RWPE1 (cell line): ENCODE measurements at regions not wholly inside any gene's neighbourhood (a gene's known extent, or its start where the extent isn't known, plus 50 kb on each side); places are given as distances from the start of the nearest gene placed in this dataset.

ENCODE experiments used
- CTCF ChIA-PET: fragments of 350-600 bp; sonication (Branson Sonifier 250); formaldehyde crosslinking; extraction: SDS; loops from one replicate; lab custom pipeline; 2021; lab: Yijun Ruan, JAX
- POLR2A ChIA-PET: fragments of 400-600 bp; formaldehyde crosslinking; extraction: SDS; loops from one replicate; lab custom pipeline; 2020; ENCODE audit warnings: antibody characterized with exemption; ENCODE audit not compliant: low non-redundant PET; lab: Yijun Ruan, JAX
- DNase-seq: peaks from one replicate; pipeline ENCODE4 v3.0.0; 2012; ENCODE audit warnings: low spot score
- H3K27ac ChIP-seq: fragments of 450-650 bp; 2 replicates; pipeline ENCODE4 v1.5.1; 2017
- CTCF ChIP-seq: fragments of 450-650 bp; conservative IDR thresholded peaks from 2 replicates; pipeline ENCODE4 v1.5.1; 2017; ENCODE audit warnings: low read depth, mild to moderate bottlenecking

- no peak for DNase-seq
- no peak for TF ChIP-seq CTCF
- POLR2A ChIA-PET: no interaction called here
- H3K27ac ChIP-seq: no peak overlapping the region
- CTCF ChIA-PET: no interaction called here
These were observed 86.2 kb upstream of the NCAM1 start for GRCh38 chr11:112874980-112875379.

- ChIA-PET POLR2A (no interaction called here), CTCF (no interaction called here)
- no peak for TF ChIP-seq CTCF
- H3K27ac ChIP-seq: no peak overlapping the region
- DNase-seq: no peak
These were observed 83.6 kb upstream of the NCAM1 start for GRCh38 chr11:112877581-112877980.

GRCh38 chr11:112878033-112878601, 83.1 kb upstream of the NCAM1 start:
- no peak for DNase-seq
- no peak for TF ChIP-seq CTCF
- ChIA-PET POLR2A (no interaction called here), CTCF (no interaction called here)
- H3K27ac ChIP-seq: no peak overlapping the region

- ChIA-PET CTCF (interaction anchor here (0.6 kb wide), 1 partner anchor 114 kb away, joined by 3 read pairs; no protein-coding TSS in a partner anchor), POLR2A (no interaction called here)
These were observed 80.7 kb upstream of the NCAM1 start for GRCh38 chr11:112880495-112880894.

GRCh38 chr11:112881461-112881860, 79.8 kb upstream of the NCAM1 start:
- POLR2A ChIA-PET: no interaction called here
- CTCF ChIA-PET: no interaction called here
- no peak for TF ChIP-seq CTCF
- peak overlapping the region; percentile 24 for H3K27ac ChIP-seq
- peak; percentile 86 for DNase-seq

More at GRCh38 chr11:112880495-112880894, 80.7 kb upstream of the NCAM1 start:
- no peak overlapping the region for H3K27ac ChIP-seq
- TF ChIP-seq CTCF: no peak
- no peak for DNase-seq

GRCh38 chr11:112882494-112883381, 78.5 kb upstream of the NCAM1 start:
- H3K27ac ChIP-seq: no peak overlapping the region
- no peak for DNase-seq
- no peak for TF ChIP-seq CTCF
- ChIA-PET POLR2A (no interaction called here), CTCF (interaction anchor here (0.5 kb wide), 1 partner anchor 408 kb away, joined by 6 read pairs; no protein-coding TSS in a partner anchor)
